Keratinocyte (primary cell): ENCODE measurements at regions not wholly inside any gene's neighbourhood (a gene's known extent, or its start where the extent isn't known, plus 50 kb on each side); places are given as distances from the start of the nearest gene placed in this dataset.

Experiments used
- CTCF ChIP-seq, 3 experiments: IDR thresholded peaks in 1 of 3; conservative IDR thresholded peaks in 1 of 3; optimal IDR thresholded peaks in 1 of 3; 2 replicates in 2 of 3; 3 replicates in 1 of 3; pipeline versions ENCODE3 to v1.5.1; 2011; ENCODE audit warnings: low read length in 3 of 3, mild to moderate bottlenecking in 3 of 3, moderate library complexity in 2 of 3, control low read depth in 1 of 3, inconsistent platforms in 1 of 3; ENCODE audit not compliant: insufficient read depth in 2 of 3; ENCODE audit errors: extremely low read depth in 1 of 3
- EZH2 ChIP-seq: IDR thresholded peaks from one replicate; pipeline ENCODE4 v1.6.1; 2012; ENCODE audit warnings: inconsistent platforms, mild to moderate bottlenecking, low read length, moderate library complexity

DNA sequence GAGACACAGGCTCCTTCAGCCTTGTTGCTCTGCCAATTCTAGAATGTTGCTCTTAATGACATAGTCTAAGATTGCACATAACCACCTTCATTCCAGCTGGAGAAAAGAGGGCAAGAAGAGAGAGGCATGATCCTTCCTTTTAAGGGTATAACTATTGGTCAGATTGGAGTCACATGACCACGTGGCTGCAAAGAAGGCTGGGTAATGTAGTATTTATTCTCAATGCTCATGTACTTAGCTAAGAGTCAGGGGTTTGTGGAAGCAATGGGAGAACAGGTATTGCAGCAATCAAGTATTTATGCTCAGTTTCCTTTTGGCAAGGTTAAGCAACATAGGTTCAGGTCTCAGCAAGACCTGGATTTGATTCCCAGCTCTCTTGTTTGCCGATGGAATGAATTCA, 298.8 kb upstream of the TBX3 start:
- no peak for TF ChIP-seq CTCF (optimal IDR thresholded peaks at IDR 0.05 in 1 of 3, IDR thresholded peaks at IDR 0.05 in 1 of 3, conservative IDR thresholded peaks at IDR 0.05 in 1 of 3; ENCODE audit: extremely low read depth in 1 of 3, insufficient read depth in 2 of 3, low read length in 3 of 3)
- TF ChIP-seq EZH2 = no peak
